ENCODE measurements at regions not wholly inside any gene's neighbourhood (a gene's known extent, or its start where the extent isn't known, plus 50 kb on each side); places are given as distances from the start of the nearest gene placed in this dataset.

DNA sequence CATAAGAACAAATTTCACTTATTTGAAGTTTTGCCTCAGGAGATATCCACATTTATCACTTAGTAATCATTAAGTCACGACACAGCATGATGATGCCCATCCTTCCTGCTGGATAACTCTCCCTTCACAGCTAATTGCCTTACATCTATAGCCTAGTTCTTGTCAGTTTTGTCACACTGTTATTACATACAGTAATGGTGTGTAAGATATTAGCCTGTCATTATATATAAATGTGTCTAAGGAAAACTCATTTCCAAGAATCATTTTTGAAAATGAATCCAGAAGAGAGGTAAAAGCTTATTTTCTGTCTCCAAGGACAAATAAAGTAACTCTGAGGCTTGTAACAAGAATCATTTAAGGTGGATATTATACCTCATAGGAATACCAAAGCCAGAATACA, 193.2 kb upstream of the ARID2 start:
- intact Hi-C loops (cut with DNase I; ENCODE audit: low total_unique reads) = no loop called here
- H3K36me3 ChIP-seq = no peaks in the 10 kb centered on the region
- no peak for ATAC-seq
- H3K27me3 ChIP-seq = no peaks in the 10 kb centered on the region
- no peak overlapping the region for H3K4me3 ChIP-seq
- H3K9me3 ChIP-seq = no peaks in the 10 kb centered on the region
- no peak for TF ChIP-seq POLR2A (IDR thresholded peaks at IDR 0.05)
- TF ChIP-seq, protein P1, sequence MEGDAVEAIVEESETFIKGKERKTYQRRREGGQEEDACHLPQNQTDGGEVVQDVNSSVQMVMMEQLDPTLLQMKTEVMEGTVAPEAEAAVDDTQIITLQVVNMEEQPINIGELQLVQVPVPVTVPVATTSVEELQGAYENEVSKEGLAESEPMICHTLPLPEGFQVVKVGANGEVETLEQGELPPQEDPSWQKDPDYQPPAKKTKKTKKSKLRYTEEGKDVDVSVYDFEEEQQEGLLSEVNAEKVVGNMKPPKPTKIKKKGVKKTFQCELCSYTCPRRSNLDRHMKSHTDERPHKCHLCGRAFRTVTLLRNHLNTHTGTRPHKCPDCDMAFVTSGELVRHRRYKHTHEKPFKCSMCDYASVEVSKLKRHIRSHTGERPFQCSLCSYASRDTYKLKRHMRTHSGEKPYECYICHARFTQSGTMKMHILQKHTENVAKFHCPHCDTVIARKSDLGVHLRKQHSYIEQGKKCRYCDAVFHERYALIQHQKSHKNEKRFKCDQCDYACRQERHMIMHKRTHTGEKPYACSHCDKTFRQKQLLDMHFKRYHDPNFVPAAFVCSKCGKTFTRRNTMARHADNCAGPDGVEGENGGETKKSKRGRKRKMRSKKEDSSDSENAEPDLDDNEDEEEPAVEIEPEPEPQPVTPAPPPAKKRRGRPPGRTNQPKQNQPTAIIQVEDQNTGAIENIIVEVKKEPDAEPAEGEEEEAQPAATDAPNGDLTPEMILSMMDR (IDR thresholded peaks at IDR 0.05 in 4 of 5, conservative IDR thresholded peaks at IDR 0.05 in 1 of 5) = no peak
- DNase-seq = no peak
- no peak overlapping the region for H3K27ac ChIP-seq
- H3K4me1 ChIP-seq = no peaks in the 10 kb centered on the region
- in situ Hi-C loops (cut with MboI; ENCODE audit: low sequenced_read_pairs in 4 of 4) = loop anchor here in 1 of 4 donors (25.0 kb wide), 1 partner anchor 326 kb away; no protein-coding TSS in a partner anchor

DNA sequence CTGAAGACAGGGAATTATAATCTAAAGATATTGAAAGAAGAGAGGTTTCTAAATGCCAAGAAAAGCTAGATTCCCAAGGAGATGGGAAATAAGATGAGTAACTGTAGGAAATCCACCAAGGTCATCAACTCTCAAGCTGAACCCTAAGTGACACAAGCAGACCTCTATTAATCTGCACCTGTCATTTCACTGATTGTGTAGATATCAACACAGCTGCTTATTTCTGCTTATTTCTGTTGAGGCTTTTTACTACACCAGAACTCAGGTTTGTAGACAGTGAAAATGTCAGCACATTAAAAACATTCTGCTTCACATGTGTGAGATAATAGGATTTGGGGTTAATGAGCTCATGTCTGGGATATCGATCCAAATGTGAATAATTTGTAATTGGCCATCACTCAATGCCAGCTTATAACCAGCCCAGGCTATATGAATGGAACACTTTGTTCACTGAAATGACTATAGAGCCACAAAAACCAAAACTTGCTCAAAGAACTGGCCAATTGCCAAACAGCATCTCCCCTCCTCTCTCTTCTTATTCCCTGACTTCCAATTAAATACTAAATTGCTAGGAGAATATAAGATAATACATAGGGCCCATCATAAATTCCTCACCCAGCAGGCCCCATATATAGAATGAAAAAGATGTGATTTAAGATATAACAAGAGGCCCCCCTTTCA, 188.7 kb upstream of the ARID2 start:
- Histone ChIP-seq H3K4me1 (no peaks in the 10 kb centered on the region), H3K27ac (no peak overlapping the region), H3K36me3 (no peaks in the 10 kb centered on the region), H3K4me3 (no peak overlapping the region), H3K27me3 (no peaks in the 10 kb centered on the region), H3K9me3 (no peaks in the 10 kb centered on the region)
- intact Hi-C loops (cut with DNase I; ENCODE audit: low total_unique reads) (loop anchor here (10.0 kb wide), 1 partner anchor 464 kb away; no protein-coding TSS in a partner anchor), in situ Hi-C loops (cut with MboI; ENCODE audit: low sequenced_read_pairs in 4 of 4) (loop anchor here in 1 of 4 donors (25.0 kb wide), 1 partner anchor 322 kb away; no protein-coding TSS in a partner anchor)
- TF ChIP-seq POLR2A (IDR thresholded peaks at IDR 0.05) = no peak
- TF ChIP-seq, protein P1 (IDR thresholded peaks at IDR 0.05 in 4 of 5, conservative IDR thresholded peaks at IDR 0.05 in 1 of 5) = no peak
- DNase-seq = no peak
- ATAC-seq = no peak

DNA sequence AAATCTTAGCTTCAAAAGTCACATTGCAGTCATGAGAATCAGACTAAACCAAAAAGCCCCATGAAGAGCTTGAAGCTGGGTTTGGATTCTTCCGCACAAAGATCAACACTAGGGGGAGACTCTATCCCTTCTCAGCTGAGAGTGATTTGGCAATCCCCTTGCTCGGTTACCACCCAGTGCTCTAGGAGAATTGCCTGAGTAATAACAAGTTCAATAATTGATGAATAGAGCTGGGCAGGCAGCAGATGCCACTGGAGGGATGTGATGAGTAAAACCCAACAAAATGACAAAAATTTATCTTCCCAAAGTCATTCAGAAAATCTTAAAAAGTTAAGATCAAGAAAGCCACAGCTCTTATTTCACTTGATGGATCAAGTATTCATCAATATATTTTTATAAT, 185.6 kb upstream of the ARID2 start:
- intact Hi-C loops (cut with DNase I; ENCODE audit: low total_unique reads) = loop anchor here (2.0 to 10.0 kb wide), 2 partner anchors 183 to 461 kb away; no protein-coding TSS in a partner anchor
- peak; percentile 13 to 15 for DNase-seq
- H3K27ac ChIP-seq = no peak overlapping the region
- no peaks in the 10 kb centered on the region for H3K9me3 ChIP-seq
- H3K27me3 ChIP-seq = no peaks in the 10 kb centered on the region
- no peak overlapping the region for H3K4me3 ChIP-seq
- peak; percentile 89 to 94 for ATAC-seq
- H3K36me3 ChIP-seq = no peaks in the 10 kb centered on the region
- H3K4me1 ChIP-seq = no peaks in the 10 kb centered on the region
- in situ Hi-C loops (cut with MboI; ENCODE audit: low sequenced_read_pairs in 4 of 4) = loop anchor here in 1 of 4 donors (25.0 kb wide), 1 partner anchor 318 kb away; no protein-coding TSS in a partner anchor
- no peak for TF ChIP-seq POLR2A (IDR thresholded peaks at IDR 0.05)
- TF ChIP-seq, protein P1 (IDR thresholded peaks at IDR 0.05 in 4 of 5, conservative IDR thresholded peaks at IDR 0.05 in 1 of 5) = peak; percentile 47 to 81 (median 68)

DNA sequence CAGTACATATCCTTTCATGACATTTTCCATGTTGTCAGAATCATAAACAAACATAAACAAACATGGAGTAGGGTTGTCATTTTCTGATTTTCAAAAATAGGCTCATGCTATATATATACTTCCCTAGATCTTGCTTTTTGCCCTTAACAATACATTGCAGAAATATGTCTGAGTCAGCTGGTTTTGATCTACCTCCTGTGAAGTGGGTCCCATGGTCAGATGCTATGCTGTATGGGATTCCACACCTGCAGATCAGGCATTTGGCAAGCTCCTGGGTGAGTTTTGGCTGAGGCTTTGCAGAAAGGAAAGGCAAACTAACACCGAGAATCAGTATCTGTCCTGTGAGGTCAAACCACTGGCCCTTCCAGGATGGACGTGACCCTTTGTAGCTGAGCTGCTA, 183.0 kb upstream of the ARID2 start:
- H3K36me3 ChIP-seq = no peaks in the 10 kb centered on the region
- in situ Hi-C loops (cut with MboI; ENCODE audit: low sequenced_read_pairs in 4 of 4) = loop anchor here in 2 of 4 donors (5.0 to 25.0 kb wide), 2 partner anchors 201 to 316 kb away; no protein-coding TSS in a partner anchor

More for the DNA sequence above, 183.0 kb upstream of the ARID2 start:
- Histone ChIP-seq H3K9me3 (no peaks in the 10 kb centered on the region), H3K27ac (no peak overlapping the region), H3K27me3 (no peaks in the 10 kb centered on the region), H3K4me1 (no peaks in the 10 kb centered on the region), H3K4me3 (no peak overlapping the region)
- no peak for TF ChIP-seq POLR2A (IDR thresholded peaks at IDR 0.05)
- TF ChIP-seq, protein P1 (IDR thresholded peaks at IDR 0.05 in 4 of 5, conservative IDR thresholded peaks at IDR 0.05 in 1 of 5) = no peak
- DNase-seq (no peak), ATAC-seq (no peak)
- intact Hi-C loops (cut with DNase I; ENCODE audit: low total_unique reads) = loop anchor here (10.0 kb wide), 1 partner anchor 458 kb away; no protein-coding TSS in a partner anchor
